RWPE2 (cell line): ENCODE measurements at regions not wholly inside any gene's neighbourhood (a gene's known extent, or its start where the extent isn't known, plus 50 kb on each side); places are given as distances from the start of the nearest gene placed in this dataset.
A peak's percentile ranks its signal among the peaks of the same experiment; 100 is the strongest.
"Not testable (repeated sequence)": the region's sequence is repeated elsewhere in the genome, so short reads cannot be mapped to it uniquely, and the experiment has no call there.

Source experiments
- ATAC-seq: fragments of 200-7000 bp; cut with Tn5 transposase; 3 replicates; pipeline ENCODE4 v1.9.1; 2021; ENCODE audit warnings: low read depth
- DNase-seq: peaks from one replicate; pipeline ENCODE4 v3.0.0-alpha.2; 2020; ENCODE audit warnings: low spot score
- H3K27ac ChIP-seq: fragments of 450-650 bp; 2 replicates; pipeline ENCODE4 v1.5.1; 2017; ENCODE audit warnings: mild to moderate bottlenecking; ENCODE audit not compliant: poor library complexity, severe bottlenecking
- H3K27me3 ChIP-seq: fragments of 250-450 bp; sonication (Bioruptor Pico); 2 replicates; pipeline ENCODE4 v1.5.1; 2021; ENCODE audit warnings: mild to moderate bottlenecking, moderate library complexity; ENCODE audit not compliant: insufficient read depth, poor library complexity, severe bottlenecking
- H3K36me3 ChIP-seq: fragments of 250-450 bp; sonication (Bioruptor Pico); 2 replicates; pipeline ENCODE4 v1.5.1; 2020; ENCODE audit warnings: low read depth, mild to moderate bottlenecking, moderate library complexity
- H3K4me1 ChIP-seq: fragments of 250-450 bp; sonication (Bioruptor Pico); 2 replicates; pipeline ENCODE4 v1.5.1; 2021; ENCODE audit warnings: mild to moderate bottlenecking, moderate library complexity; ENCODE audit not compliant: insufficient read depth, poor library complexity, severe bottlenecking
- H3K4me3 ChIP-seq: fragments of 250-450 bp; sonication (Bioruptor Pico); 2 replicates; pipeline ENCODE4 v1.5.1; 2021; ENCODE audit warnings: mild to moderate bottlenecking, moderate library complexity; ENCODE audit not compliant: severe bottlenecking
- H3K9me3 ChIP-seq: fragments of 250-450 bp; sonication (Bioruptor Pico); 2 replicates; pipeline ENCODE4 v1.5.1; 2021; ENCODE audit warnings: mild to moderate bottlenecking, moderate library complexity; ENCODE audit not compliant: severe bottlenecking
- TF ChIP-seq, protein P1 (sequence below): fragments of 450-650 bp; IDR thresholded peaks from one replicate; pipeline ENCODE4 v1.5.1; 2017; ENCODE audit warnings: mild to moderate bottlenecking, moderate library complexity; ENCODE audit not compliant: poor library complexity, severe bottlenecking

DNA sequence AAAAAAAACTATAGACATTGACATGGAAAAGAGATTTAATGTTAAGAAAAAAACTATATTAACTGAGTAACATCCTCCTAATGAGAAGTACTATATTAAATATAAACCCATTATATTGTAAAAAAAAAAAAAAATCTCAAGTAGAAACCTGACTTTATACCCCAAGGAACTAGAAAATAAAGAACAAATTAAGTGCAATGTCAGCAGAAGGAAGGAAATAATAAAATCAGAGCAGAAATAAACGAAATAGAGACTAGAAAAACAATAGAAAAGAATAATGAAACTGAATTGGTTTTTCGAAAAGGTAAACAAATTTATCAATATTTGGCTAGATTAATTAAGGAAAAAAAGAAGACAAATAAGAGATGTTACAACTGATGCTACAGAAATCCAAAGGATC lies 329.1 kb upstream of the ZNF608 start:
- H3K36me3 ChIP-seq = no peaks in the 10 kb centered on the region
- no peak for DNase-seq
- H3K27ac ChIP-seq = no peak overlapping the region
- H3K4me1 ChIP-seq = no peaks in the 10 kb centered on the region
- ATAC-seq = no peak
- H3K9me3 ChIP-seq = peaks cover 14% of the 10 kb centered on the region
- TF ChIP-seq, protein P1, sequence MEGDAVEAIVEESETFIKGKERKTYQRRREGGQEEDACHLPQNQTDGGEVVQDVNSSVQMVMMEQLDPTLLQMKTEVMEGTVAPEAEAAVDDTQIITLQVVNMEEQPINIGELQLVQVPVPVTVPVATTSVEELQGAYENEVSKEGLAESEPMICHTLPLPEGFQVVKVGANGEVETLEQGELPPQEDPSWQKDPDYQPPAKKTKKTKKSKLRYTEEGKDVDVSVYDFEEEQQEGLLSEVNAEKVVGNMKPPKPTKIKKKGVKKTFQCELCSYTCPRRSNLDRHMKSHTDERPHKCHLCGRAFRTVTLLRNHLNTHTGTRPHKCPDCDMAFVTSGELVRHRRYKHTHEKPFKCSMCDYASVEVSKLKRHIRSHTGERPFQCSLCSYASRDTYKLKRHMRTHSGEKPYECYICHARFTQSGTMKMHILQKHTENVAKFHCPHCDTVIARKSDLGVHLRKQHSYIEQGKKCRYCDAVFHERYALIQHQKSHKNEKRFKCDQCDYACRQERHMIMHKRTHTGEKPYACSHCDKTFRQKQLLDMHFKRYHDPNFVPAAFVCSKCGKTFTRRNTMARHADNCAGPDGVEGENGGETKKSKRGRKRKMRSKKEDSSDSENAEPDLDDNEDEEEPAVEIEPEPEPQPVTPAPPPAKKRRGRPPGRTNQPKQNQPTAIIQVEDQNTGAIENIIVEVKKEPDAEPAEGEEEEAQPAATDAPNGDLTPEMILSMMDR = no peak
- no peaks in the 10 kb centered on the region for H3K27me3 ChIP-seq
- no peak overlapping the region for H3K4me3 ChIP-seq

DNA sequence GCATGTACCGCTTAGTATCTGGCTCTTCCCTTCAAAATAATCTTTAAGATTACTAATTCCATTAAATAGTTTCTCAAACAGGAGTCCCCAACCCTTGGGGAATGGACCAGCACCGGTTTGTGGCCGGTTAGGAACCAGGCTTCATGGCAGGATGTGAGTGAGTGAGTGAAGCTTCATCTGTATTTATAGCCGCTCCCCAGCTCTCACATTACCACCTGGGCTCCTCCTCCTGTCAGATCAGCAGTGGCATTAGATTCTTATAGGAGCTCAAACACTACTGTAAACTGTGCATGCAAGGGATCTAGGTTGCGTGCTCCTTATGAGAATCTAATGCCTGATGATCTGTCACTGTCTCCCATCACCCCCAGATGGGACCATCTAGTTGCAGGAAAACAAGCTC lies 332.6 kb upstream of the ZNF608 start:
- not testable (repeated sequence) for H3K27me3 ChIP-seq, H3K4me1 ChIP-seq, ATAC-seq, H3K36me3 ChIP-seq, H3K27ac ChIP-seq, H3K4me3 ChIP-seq, DNase-seq, H3K9me3 ChIP-seq

DNA sequence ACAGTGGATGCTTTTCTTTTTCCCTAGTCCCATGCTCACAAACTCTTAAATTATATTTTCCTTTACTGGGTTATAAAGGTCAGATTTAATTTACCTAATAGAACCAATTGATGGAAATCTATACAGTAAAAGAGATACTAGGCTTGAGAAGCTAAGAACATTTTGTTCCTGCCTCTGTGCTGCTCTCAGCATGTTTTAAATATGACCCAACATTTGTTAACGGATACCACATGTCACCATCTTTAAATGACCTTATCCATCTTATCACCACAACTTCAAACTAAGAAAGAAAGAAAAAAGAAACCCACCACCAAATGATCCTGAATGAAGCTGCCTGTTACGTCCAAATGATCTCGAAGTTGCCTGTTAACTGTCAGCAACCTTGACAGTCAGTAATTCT lies 334.7 kb upstream of the ZNF608 start:
- TF ChIP-seq, protein P1 = no peak
- H3K9me3 ChIP-seq = no peaks in the 10 kb centered on the region
- no peaks in the 10 kb centered on the region for H3K27me3 ChIP-seq
- DNase-seq = no peak
- H3K27ac ChIP-seq = no peak overlapping the region
- ATAC-seq = no peak
- H3K4me3 ChIP-seq = no peak overlapping the region
- no peaks in the 10 kb centered on the region for H3K36me3 ChIP-seq
- H3K4me1 ChIP-seq = peaks cover 9% of the 10 kb centered on the region

DNA sequence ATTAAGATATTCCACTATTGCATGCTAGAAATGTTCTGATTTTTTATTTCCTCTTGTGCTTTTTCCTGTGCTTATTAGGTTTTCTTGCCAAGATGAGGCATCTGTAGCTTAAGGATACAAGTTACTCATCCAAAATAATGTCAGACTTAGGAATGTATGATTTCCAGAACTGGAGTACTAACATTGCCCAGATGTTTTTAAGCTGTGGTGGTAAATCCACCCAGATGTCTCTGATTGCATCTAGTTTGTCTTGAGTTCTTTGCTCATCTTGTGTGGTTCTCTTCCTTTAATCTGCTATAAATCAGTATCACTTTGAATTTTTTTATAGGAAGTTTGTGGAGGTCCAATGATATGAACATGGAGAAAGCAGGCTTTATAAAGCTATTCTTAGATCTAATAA lies 337.5 kb upstream of the ZNF608 start:
- ATAC-seq (peak; percentile 95), DNase-seq (no peak)
- TF ChIP-seq, protein P1 = no peak
- no peaks in the 10 kb centered on the region for H3K27me3 ChIP-seq
- no peaks in the 10 kb centered on the region for H3K36me3 ChIP-seq
- H3K4me1 ChIP-seq = peaks cover 11% of the 10 kb centered on the region
- no peaks in the 10 kb centered on the region for H3K9me3 ChIP-seq
- H3K4me3 ChIP-seq = no peak overlapping the region
- peak overlapping the region; percentile 36 for H3K27ac ChIP-seq

DNA sequence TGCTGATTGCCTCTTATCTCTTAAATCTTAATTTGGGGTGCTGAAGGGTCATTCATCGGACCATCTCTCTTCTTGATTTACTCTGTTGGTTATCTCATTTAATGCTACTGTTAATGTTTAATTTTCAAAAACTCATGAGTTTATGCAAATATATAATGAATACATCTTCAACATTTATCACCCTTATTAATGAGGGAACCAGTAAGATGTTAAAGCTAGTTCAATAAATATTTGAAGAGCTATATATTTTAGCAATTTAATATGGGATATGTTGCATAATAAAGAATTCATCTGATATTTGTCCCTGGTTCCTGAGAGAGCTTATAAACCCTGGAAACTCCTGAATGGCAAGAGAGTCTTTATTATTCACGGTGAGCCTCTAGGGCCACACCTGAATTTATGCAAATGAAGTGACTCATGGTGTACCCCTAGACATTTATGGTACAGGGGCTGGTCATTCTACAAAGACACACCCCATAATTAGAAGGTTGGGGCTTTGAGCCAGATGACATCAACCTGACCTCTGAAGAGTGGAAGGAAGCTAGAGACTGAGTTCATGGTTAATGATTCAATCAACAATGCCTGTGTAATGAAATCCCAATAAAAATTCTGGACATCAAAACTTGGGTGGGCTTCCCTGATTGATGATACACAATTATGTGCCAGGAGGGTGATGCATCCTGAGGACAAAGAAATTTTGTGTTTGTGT lies 339.5 kb upstream of the ZNF608 start:
- H3K4me3 ChIP-seq = no peak overlapping the region
- ATAC-seq = peak; percentile 50
- TF ChIP-seq, protein P1 = no peak

More for the DNA sequence above, 339.5 kb upstream of the ZNF608 start:
- Histone ChIP-seq H3K27me3 (no peaks in the 10 kb centered on the region), H3K4me1 (peaks cover 11% of the 10 kb centered on the region), H3K27ac (no peak overlapping the region), H3K9me3 (no peaks in the 10 kb centered on the region), H3K36me3 (no peaks in the 10 kb centered on the region)
- no peak for DNase-seq
